ENCODE measurements at regions not wholly inside any gene's neighbourhood (a gene's known extent, or its start where the extent isn't known, plus 50 kb on each side); places are given as distances from the start of the nearest gene placed in this dataset.

DNA sequence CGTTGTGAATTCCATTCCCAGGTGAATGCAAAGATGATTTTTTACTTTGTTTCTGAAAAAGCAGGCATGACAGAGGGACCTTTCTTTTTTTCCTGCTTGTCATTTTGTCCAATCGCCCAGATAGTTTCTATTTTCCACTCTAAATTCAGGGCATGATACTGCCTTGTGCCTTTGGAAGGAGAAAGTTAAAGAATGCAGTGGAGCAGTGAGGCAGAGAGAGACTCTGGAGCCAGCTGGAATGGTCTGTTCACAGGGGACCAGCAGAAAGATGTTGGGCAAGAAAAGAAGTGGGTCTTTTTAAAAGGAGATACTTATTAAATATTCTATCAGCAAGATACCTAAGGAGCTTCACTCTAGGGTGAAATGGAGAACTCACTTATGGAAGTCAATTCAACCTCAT lies 532.3 kb downstream of the BRINP1 start:
- Histone ChIP-seq H2AFZ (ENCODE audit: low read length) (no peak overlapping the region), H3K4me3 (ENCODE audit: insufficient read depth, low read length) (no peak overlapping the region), H4K20me1 (ENCODE audit: insufficient read depth, low read length) (no peaks in the 10 kb centered on the region), H3K79me2 (ENCODE audit: insufficient read depth, low read length) (no peaks in the 10 kb centered on the region), H3K27me3 (ENCODE audit: insufficient read depth, low read length) (no peaks in the 10 kb centered on the region), H3K27ac (ENCODE audit: low read depth, low read length) (no peak overlapping the region), H3K4me2 (ENCODE audit: insufficient read depth, low read length) (no peak overlapping the region), H3K36me3 (ENCODE audit: insufficient read depth, low read length) (no peaks in the 10 kb centered on the region), H3K9me3 (ENCODE audit: low read depth, low read length) (peaks cover 2% of the 10 kb centered on the region), H3K4me1 (ENCODE audit: insufficient read depth, low read length) (no peaks in the 10 kb centered on the region)
- DNase-seq (ENCODE audit: insufficient read length, low spot score, missing footprints): no peak
- TF ChIP-seq, protein P1, sequence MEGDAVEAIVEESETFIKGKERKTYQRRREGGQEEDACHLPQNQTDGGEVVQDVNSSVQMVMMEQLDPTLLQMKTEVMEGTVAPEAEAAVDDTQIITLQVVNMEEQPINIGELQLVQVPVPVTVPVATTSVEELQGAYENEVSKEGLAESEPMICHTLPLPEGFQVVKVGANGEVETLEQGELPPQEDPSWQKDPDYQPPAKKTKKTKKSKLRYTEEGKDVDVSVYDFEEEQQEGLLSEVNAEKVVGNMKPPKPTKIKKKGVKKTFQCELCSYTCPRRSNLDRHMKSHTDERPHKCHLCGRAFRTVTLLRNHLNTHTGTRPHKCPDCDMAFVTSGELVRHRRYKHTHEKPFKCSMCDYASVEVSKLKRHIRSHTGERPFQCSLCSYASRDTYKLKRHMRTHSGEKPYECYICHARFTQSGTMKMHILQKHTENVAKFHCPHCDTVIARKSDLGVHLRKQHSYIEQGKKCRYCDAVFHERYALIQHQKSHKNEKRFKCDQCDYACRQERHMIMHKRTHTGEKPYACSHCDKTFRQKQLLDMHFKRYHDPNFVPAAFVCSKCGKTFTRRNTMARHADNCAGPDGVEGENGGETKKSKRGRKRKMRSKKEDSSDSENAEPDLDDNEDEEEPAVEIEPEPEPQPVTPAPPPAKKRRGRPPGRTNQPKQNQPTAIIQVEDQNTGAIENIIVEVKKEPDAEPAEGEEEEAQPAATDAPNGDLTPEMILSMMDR (IDR thresholded peaks at IDR 0.05; ENCODE audit: extremely low read depth, low read depth, low read length): no peak

DNA sequence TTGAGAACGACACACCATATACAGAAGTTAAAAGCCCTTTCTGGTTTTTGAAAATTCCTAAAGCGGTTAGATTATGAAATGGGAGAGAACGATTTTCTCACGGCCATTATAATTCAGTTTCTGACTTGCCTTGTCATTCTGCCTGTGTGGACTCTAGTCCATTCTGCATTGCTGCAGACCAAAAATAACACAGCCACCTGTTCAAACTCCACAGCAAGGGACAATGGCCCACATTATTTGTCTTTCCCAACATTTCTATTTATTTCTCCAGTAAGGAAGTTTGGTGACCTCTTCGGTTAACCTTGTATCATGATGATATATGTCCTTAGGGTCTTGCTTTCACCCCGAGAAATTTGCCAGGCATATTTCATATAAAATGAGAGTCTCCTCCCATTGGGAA lies 497.7 kb downstream of the BRINP1 start:
- H3K4me1 ChIP-seq (ENCODE audit: insufficient read depth, low read length): no peaks in the 10 kb centered on the region
- no peaks in the 10 kb centered on the region for H3K27me3 ChIP-seq (ENCODE audit: insufficient read depth, low read length)
- H3K79me2 ChIP-seq (ENCODE audit: insufficient read depth, low read length): no peaks in the 10 kb centered on the region
- H3K9me3 ChIP-seq (ENCODE audit: low read depth, low read length): no peaks in the 10 kb centered on the region
- no peak overlapping the region for H3K4me2 ChIP-seq (ENCODE audit: insufficient read depth, low read length)
- no peak for DNase-seq (ENCODE audit: insufficient read length, low spot score, missing footprints)
- H3K4me3 ChIP-seq (ENCODE audit: insufficient read depth, low read length): no peak overlapping the region
- no peak overlapping the region for H3K27ac ChIP-seq (ENCODE audit: low read depth, low read length)
- TF ChIP-seq, protein P1 (IDR thresholded peaks at IDR 0.05; ENCODE audit: extremely low read depth, low read depth, low read length): no peak
- no peak overlapping the region for H2AFZ ChIP-seq (ENCODE audit: low read length)
- no peaks in the 10 kb centered on the region for H3K36me3 ChIP-seq (ENCODE audit: insufficient read depth, low read length)
- H4K20me1 ChIP-seq (ENCODE audit: insufficient read depth, low read length): no peaks in the 10 kb centered on the region

DNA sequence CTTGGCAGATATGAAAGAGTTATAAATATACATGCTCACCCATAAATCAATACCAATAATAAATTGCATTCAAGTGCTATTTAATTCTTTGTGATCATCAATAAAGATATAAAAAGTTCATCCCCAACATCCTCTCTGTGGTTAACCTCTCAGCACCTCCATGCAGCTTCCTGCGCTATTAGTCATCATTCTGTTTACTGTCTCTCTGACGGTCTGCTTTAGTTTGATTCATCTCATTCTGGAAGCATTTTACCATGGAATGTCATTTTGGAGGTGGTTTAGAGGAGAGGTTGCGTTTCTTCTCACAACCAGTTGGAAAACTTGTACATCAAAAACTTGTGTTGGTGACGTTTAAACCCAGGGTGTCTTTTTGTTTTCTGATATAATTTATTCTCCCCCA lies 486.6 kb downstream of the BRINP1 start:
- no peak for DNase-seq (ENCODE audit: insufficient read length, low spot score, missing footprints)
- no peak overlapping the region for H3K4me3 ChIP-seq (ENCODE audit: insufficient read depth, low read length)

DNA sequence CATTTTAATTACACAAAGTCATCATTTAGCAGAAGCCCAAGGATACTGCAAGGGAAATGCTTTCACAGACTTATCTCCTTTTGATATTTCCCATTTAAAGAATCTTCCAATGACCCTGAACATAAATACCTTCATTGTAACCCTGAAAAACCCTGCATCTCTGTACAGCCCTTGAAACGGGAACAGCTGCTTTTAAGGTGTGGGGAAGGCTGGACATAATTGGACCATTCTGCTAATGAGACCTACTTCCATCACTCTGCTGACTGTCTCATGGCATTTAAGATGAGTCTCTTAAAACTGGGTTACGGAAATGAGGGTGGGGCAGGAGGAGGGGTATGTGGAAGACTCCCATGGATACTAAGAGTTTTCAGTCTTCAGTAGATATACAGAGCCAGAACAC lies 485.8 kb downstream of the BRINP1 start:
- no peaks in the 10 kb centered on the region for H3K36me3 ChIP-seq (ENCODE audit: insufficient read depth, low read length)
- H4K20me1 ChIP-seq (ENCODE audit: insufficient read depth, low read length): no peaks in the 10 kb centered on the region
- no peak overlapping the region for H2AFZ ChIP-seq (ENCODE audit: low read length)
- no peaks in the 10 kb centered on the region for H3K27me3 ChIP-seq (ENCODE audit: insufficient read depth, low read length)
- no peaks in the 10 kb centered on the region for H3K4me1 ChIP-seq (ENCODE audit: insufficient read depth, low read length)
- no peaks in the 10 kb centered on the region for H3K9me3 ChIP-seq (ENCODE audit: low read depth, low read length)
- H3K79me2 ChIP-seq (ENCODE audit: insufficient read depth, low read length): no peaks in the 10 kb centered on the region
- H3K4me3 ChIP-seq (ENCODE audit: insufficient read depth, low read length): no peak overlapping the region
- TF ChIP-seq, protein P1 (IDR thresholded peaks at IDR 0.05; ENCODE audit: extremely low read depth, low read depth, low read length): no peak
- H3K27ac ChIP-seq (ENCODE audit: low read depth, low read length): no peak overlapping the region
- no peak overlapping the region for H3K4me2 ChIP-seq (ENCODE audit: insufficient read depth, low read length)
- DNase-seq (ENCODE audit: insufficient read length, low spot score, missing footprints): no peak

More for the DNA sequence above, 486.6 kb downstream of the BRINP1 start:
- H3K27me3 ChIP-seq (ENCODE audit: insufficient read depth, low read length): no peaks in the 10 kb centered on the region
- TF ChIP-seq, protein P1 (IDR thresholded peaks at IDR 0.05; ENCODE audit: extremely low read depth, low read depth, low read length): no peak
- H3K36me3 ChIP-seq (ENCODE audit: insufficient read depth, low read length): no peaks in the 10 kb centered on the region
- H3K79me2 ChIP-seq (ENCODE audit: insufficient read depth, low read length): no peaks in the 10 kb centered on the region
- H3K27ac ChIP-seq (ENCODE audit: low read depth, low read length): no peak overlapping the region
- H3K4me2 ChIP-seq (ENCODE audit: insufficient read depth, low read length): no peak overlapping the region
- H3K9me3 ChIP-seq (ENCODE audit: low read depth, low read length): no peaks in the 10 kb centered on the region
- H4K20me1 ChIP-seq (ENCODE audit: insufficient read depth, low read length): no peaks in the 10 kb centered on the region
- no peak overlapping the region for H2AFZ ChIP-seq (ENCODE audit: low read length)
- H3K4me1 ChIP-seq (ENCODE audit: insufficient read depth, low read length): no peaks in the 10 kb centered on the region
